ENCODE measurements at regions not wholly inside any gene's neighbourhood (a gene's known extent, or its start where the extent isn't known, plus 50 kb on each side); places are given as distances from the start of the nearest gene placed in this dataset.

DNA sequence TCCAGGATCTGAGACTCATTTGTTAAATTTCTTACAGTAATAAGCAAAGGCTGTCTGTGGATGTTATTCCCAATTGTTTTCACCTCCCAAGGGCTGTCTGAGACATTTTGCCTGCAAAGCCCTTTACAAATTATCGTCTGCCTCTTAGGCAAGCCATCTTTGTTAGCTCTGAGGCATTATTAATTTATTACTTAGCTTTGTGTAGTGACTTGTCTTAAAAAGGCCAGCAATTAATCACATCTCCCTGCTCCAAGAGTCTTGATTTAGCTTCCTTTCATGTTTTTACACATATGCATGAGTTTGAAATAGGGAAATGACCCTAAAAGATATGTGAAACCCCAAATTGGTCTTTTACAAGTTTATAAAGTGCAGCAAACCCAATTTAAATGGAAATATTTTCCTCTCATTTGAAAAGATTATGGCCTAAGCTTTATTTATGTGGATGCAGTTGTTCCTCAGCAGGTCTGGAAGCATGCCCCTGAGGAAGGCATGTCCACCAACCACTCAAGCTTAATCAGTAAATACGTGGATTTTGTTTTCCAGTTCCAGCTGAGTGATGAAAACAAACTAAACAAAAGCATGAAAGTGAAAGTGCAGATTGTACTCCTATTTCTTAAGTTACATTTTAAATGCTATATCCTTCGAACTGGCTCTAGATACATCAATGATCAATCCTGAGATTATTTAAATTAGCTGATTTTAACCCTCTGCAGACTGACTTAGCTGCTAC is 173.6 kb upstream of the LNX1 start:
- no peak for FAIRE-seq

DNA sequence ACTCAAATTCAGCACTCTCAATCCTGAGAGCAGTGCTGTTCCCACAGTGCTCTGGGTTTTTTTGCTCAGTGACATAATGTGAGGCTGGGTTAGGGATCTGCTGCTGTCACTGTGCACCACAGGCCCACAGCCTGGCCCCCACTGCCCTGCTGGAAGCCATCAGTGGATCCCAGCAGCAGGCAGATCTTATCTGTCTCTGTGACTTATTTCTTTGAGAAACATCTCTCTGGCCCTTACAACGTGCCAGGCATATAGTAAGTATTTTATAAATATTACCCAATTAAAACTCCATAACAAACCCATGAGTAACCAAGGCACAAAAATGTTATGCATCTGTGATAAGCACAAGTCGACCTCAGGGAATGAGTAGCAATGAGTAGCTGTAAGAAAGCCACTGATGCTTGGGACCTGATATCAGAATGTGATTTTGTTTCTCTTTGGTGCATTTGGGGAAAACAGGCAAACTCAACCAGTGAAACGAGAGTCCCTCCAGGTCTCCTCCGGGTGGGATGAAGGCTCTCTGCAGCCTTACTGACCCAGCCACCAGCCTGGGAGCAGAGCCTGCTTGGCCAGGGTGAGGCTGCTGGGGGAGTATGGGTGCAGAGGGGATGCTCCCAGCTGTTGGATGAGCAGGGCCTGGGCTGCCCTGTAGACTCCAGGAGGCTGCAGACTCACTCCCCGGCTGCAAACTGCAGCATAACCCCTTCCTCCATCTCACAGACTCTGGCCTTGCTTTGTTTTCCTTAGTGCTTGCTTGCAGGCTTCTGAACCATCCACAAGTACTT is 172.7 kb upstream of the LNX1 start:
- no peak for FAIRE-seq

DNA sequence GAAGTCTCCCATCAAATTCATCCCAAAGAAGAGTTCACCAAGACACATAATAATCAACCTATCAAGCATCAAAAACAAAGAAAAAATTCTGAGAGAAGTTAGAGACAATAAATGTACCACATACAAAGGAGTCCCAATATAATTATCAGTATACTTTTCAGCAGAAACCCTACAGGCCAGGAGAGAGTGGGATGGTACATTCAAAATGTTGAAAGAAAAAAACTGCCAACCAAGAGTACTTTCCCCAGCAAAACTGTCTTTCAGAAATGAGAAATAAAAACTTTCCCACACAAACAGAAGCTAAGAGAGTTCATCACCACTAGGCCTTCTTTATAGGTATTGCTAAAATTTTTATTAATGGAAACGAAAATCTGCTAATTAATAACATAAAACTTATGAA is 164.4 kb upstream of the LNX1 start:
- no peak for FAIRE-seq

DNA sequence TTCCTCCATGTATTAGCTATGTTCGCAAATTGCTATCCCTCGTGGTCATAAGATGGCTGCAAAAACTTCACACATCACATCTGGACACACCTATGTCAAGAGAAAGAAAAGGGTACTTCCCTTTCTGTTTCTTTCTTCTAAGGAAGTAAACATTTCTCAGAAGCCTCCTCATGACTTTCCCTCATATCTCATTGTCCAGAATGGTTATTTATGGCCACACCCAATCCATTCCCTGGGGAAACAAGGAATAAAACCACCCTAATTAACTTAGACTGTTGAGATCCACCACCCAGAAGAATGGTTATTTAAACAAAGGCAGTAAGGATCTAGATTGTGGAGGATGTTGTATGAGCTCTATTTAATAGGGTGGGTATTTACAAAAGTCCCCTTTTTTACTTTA is 160.8 kb upstream of the LNX1 start:
- no peak for FAIRE-seq

DNA sequence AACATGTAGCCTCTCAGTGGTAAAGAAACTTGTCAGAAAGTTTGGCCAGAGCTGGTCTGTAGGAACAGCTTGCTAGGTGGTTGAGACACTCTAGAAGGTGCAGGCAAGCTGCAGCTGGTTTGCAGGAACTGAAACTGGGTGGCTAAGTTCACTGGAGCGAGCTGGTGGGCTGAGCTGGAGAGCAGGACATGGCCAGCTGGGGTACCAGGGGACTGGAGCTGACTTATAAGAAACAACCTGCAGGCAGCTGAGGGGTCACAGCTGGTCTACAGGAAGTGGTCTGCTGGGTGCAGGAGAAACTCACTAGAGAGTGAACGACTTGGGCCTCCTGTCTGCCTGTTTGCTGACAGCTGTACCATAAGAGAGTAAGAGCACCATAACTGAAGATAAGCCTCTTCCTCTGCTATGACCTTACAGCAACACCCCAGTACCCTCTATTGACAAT is 157.1 kb upstream of the LNX1 start:
- no peak for FAIRE-seq

DNA sequence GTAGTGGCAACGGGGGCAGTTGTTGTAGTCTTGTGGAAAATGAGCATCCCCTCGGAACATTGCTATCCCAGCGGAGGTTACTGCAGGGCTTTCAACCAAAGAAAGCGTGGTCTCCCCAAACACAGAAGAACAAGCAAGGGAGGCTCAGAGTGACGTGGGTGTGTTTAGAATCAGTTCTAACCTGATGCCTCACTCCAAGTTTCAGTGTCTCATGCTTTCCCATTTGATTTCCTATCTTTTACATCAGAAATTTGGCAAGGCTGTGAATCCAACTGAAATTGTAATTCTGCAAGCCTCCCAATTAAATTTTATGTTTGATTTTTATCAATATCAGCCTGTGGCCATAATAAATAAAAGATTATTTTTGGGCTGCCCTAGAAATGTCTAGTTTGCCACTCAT is 156.1 kb upstream of the LNX1 start:
- no peak for FAIRE-seq

DNA sequence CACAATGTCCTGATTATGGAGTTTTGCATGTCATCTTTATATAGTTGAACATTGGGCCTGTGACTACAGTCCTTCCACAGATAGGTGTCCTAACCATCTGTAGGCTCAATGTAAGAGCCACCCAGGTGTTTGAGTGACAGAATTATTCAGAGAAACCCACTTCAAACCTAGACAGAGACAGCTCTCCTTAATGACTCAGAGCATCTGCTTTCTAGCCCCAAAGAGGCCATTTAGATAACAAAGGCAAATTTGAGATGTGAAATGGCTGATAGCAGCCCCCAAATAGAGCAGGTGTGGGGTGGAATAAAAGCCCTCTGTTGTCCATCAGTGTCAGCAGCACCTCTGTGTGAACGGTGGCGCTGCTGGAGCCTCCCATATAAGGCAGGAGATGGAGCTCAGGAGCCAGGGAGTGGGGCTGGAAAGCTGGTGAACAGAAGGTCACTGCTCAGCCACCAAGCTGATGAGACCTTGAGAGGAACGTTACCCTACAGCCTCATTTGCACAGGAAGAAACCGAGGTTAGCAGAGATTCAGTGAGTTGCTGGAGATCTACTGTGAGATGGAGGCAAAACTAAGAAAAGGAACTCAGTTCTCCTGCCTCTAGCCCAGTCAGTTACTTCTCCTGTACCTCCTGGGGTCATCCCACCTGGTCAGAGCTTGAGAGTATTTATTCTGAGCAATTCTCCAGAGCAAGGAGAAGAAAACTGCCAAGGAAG is 153.3 kb upstream of the LNX1 start:
- FAIRE-seq: no peak

DNA sequence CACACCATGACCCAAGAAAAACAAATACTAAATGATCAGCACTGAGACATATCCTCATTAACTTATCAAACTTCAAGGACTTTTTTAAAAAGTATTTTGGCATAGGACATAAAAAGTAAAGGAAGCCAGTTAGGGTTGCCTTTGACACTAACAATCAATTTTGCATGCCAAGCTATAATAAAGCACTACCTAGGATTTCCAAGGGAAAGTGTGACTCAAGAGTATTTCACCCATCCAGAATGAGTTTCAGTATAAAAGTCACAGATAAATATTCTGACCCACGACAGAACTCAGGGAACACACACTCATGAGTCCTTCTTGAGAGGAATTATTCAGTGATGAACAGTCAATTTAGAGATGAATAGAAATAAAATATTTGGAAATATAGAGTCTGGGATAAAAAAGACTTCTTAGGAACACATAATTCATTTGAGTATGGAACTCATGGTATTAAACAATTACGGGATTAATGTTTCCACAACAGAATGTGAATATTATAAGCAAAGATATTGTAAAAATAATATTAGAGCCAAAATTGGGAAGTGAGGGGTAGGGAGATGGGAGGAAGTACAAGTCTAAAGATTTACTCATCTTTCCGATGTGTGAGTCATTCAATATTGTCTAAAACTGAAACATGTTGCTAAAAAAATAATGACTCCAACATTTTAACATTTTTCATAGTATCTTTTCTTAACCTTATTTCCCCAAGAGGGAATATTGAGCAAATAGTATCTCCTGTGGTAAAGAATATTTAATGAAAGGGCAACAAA is 143.5 kb upstream of the LNX1 start:
- no peak for FAIRE-seq

DNA sequence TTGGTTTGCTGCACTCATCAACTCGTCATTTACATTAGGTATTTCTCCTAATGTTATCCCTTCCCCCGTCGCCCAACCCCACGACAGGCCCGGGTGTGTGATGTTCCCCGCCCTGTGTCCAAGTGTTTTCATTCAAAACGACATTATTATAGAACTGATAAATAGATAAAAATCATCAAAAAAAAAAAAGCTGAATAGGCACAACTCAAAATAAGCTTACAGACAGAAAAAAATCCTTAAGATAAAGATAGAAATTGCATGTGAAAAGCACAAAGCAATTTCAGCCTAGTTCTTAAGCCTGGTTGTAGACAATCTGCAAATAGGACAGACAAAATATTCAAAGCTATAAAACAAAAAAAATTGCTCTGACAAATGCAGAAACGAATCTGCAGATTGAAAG is 142.9 kb upstream of the LNX1 start:
- FAIRE-seq: no peak

DNA sequence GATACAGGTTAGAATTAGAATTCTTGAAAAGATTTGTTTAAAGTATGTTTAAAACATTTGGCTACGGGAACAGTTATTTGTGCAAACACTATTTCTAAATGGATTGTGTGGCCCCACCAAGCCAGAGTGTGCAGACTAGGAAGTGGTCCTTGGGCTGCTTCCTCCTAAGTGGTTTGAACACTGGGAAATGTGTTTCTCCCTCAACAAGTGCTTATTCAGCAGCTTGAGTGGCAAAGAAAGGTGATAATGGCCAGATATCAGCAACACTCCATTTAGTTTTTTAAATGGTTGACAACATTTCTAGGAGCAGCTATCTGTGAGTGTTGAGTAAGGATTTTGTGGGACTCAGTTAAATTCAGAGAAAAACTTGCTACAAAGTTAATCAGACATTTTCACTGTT is 141.4 kb upstream of the LNX1 start:
- FAIRE-seq: no peak

DNA sequence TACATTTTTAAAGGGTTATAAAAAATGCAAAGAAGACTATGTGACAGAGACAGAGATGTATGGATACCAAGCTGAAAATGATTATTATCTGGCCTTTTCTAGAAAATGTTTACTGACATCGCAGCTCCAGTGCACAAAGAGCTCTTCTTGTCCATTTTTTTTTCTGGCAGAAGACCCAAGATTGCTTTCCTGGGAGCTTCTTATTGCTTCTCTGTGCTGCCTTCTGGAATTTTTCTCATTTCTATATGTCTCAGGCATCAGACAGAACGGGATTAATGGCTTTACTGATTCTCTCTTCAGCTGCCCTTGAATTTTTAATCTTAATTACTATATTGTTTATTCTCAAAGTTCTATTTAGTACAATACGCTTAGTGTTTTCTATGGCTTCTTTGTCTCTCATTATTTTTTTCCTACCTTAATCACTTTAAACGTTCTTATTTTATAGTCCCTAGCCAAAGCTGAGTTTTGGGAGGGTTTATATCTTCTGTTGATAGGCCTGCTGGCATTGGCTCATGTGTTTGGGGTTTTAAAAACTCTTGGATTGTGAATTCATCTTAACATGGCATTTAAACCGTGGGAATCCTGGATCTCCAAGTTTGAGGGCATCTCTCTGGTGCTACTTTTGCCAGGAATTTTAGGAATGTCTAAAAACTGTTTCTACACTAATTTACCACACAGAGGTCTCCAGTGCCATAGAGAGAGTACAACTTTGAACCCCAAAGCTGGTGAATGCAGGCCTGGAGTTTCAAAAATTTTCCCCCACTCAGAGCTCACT is 138.9 kb upstream of the LNX1 start:
- no peak for FAIRE-seq

DNA sequence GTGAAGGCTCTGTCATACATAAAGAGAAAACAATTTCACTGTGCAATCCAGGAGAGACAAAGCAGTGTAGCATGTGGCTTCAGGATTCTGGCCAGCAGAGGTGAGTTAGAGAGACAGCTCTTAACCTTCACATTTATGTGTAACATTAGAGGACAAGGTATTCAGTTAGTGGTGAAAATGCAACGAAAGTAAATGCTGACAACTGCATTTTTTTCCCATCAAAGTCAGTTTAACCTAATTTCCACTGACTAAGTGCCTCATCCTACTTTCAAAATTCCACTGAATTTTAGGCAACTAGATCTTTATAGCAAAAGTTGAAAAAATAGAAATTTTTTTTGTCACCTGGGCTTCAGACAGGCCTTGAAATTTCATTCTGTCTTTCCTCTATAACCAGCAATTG is 130.8 kb upstream of the LNX1 start:
- FAIRE-seq: no peak

DNA sequence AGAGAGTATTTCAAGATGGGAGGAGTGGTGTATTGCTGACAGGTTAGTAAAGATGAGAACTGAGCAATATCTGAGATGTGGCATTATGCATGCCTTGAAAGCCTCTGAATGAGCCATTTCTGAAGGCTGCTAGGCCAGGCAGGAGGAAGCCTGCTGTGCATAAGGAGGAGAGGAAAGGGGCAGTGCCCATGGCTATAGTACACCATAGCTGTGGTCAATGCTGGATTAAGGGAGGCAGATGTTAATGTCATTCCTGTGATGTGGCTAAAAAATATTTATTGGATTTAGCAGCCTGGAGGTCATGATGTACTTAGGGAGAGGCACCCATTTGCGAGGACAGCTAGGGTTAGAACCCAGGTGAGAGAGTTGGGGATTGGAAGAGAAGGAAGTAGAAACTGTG is 130.0 kb upstream of the LNX1 start:
- FAIRE-seq: no peak

DNA sequence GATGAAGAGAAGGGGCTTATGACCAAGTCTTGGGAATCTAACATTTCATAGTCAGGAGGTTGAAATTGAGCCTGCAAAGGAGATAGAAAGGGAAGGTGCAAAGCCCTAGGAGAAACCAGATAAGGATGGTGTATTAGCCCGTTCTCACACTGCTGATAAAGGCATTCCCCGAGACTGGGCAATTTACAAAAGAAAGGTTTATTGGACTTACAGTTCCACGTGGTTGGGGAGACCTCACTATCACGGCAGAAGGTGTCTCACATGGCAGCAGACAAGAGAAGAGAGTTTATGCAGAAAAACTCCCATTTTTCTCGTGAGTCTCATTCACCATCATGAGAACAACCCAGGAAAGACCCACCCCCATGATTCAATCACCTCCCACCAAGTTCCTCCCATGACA is 129.5 kb upstream of the LNX1 start:
- no peak for FAIRE-seq

DNA sequence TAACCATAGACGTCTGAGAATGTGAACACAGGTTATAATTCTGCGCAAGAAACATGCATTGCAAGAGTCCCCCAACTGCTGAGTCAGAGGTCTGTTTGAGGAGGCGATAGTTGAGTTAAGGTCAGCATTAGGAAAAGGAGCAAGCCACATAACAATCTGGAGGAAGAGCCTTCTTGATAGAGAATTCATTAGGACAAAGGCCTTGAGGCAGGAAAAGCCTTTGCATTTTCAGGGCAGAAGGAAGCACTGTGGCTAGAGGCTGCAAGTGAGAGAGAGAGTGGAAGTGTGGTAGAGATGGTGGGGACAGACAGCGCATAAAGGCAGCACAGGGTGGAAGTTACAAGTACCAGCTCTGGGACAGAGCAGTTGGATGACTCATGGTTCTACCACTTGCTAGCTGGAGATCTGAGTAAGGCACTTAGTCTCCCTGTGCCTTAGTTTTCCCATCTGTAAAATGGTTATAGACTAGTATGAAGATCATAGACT is 125.8 kb upstream of the LNX1 start:
- no peak for FAIRE-seq

DNA sequence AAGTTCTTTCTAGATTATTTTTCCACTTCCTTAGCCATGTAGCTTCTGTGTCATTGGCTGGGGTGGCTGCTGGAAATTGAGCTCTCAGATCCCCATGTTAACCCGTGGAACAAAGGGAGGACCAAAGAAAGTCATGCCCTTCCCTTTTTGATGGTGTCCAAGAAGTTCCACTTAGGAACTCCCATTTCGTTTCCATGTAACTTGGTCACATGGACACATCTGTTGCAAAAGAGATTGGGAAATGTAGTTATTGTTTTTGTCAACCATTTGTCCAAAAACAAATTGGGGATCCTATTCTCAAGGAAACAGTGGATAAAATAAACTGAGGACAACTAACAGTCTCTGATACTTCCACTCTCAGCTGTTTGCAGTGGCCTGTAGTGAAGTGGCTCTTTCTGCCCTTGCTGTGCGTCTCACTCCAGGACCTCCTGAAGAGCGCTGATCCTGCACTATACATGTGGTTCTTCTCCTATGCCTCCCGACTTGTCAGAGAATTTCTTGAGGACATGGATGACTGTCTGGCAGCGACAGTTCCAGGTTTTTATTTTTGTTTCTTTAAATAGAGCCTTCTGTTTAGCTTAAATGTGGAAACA is 125.3 kb upstream of the LNX1 start:
- FAIRE-seq: no peak

DNA sequence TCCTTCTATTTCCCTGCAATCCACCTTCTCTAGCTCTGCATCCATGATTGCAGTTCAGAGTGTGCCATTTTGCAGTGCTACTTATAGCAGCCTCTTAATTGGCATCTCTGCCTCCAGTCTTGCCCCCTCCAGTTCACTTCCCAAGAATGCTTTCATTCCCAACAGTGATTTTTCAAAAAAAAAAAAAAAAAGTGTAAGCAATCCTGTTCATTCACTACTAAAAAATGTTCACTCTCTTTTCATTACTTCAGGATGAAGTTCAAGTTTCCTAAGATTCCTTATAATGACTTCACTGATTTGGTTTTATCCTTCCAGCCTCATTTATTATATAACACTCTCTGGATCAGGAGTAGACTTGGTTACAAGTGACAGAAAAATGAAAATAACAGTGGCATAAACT is 124.7 kb upstream of the LNX1 start:
- FAIRE-seq: no peak

DNA sequence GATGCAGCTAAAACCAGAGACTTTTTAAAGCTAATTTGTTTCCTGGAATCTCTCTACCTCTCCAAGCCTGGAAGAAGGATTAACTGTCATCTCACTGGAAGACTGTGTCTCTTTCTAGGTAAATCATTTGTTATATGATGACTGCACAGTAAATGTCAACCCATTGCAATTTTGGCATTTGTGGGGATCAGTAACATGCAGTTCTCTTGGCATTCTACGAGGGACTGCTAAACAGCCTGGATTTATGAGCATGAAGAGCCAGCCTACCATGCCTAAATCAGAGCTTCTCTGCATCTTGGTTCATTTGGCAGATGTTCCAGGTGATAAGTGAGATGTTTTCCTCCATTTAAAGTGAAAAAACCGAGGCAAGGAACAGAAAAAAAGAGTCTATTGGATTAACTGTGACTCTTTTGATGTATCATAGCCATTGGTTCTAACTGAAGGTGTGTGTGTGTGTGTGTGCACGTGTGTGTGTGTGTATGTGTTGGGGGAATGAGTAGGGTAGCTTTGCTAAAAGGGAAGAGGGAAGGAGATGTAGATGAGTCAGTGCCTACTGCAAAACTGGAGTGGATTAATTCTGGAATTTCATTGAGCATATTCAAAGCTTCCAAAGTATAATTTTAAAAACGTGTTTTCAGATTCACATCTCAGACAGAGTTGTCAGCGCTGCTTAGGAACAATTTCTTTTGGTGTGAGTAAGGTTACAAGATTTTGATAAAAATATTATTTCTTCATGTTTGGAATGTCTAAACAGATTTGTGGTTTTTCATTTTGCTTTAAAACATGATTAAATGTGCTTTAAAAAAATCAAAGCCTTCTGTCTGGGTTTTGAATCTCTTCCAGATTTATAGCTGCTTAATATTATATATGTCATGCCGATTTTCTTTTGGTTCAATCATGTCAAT is 123.2 kb upstream of the LNX1 start:
- FAIRE-seq: no peak

DNA sequence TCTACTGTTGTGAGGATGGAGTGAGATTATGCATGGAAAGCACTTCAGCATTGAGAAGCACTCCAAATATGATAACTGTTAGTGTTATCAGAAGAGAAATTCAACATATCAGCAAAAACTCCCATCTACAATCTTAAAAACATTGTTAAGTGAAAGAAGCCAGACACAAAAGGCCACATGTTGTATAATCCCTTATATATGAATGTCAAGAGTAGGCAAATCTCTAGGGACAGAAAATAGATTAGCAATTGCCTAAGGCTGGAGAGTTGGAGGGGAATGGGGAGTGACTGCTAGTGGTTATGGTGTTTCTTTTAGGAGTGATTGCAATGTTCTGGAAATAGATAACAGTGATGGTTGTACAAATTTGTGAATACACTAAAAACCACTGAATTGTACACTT is 122.5 kb upstream of the LNX1 start:
- no peak for FAIRE-seq

DNA sequence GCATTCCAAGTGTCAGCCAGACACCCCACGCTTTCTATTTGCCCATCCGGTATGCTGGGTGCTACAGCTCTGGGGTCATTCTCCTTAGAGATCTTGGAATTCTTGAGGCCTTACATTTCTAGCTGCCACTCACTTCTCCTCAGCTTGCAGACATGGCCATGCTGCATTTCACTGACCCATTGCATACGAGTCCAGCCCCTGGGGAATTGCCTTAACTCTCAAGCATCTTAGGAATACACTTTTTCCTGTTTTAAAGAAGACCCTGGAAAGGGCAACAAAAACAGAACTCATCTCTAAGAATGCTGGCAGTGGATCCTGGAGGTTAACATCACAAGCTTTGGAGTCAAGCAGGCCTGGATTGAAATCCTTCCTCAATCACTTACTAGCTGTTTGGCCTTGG is 122.0 kb upstream of the LNX1 start:
- no peak for FAIRE-seq
